Neural cell (in vitro differentiated cells): ENCODE measurements at regions not wholly inside any gene's neighbourhood (a gene's known extent, or its start where the extent isn't known, plus 50 kb on each side); places are given as distances from the start of the nearest gene placed in this dataset.

Source experiments
- H2AFZ ChIP-seq: fragments of 200-600, 300-800 bp; sonication (generic), shearing (Covaris generic); 2 replicates; pipeline ENCODE4 v1.6.0; 2014; ENCODE audit warnings: low read depth, mild to moderate bottlenecking, antibody characterized with exemption, low read length, moderate library complexity
- H3F3A ChIP-seq: fragments of 200-600 bp; shearing (Covaris generic); 2 replicates; pipeline ENCODE4 v1.6.1; 2016; ENCODE audit warnings: mild to moderate bottlenecking, moderate library complexity, mixed read lengths, antibody characterized with exemption, low read length; ENCODE audit not compliant: insufficient read depth, poor library complexity, severe bottlenecking
- H3K27ac ChIP-seq: fragments of 200-600, 300-800 bp; sonication (generic), shearing (Covaris generic); 2 replicates; pipeline ENCODE4 v1.5.1; 2014; ENCODE audit warnings: mild to moderate bottlenecking, low read length, moderate library complexity
- H3K27me3 ChIP-seq: fragments of 300-800, 200-600 bp; sonication (generic), shearing (Covaris generic); 2 replicates; pipeline ENCODE4 v1.6.0; 2014; ENCODE audit warnings: mild to moderate bottlenecking, low read depth, low read length, moderate library complexity; ENCODE audit not compliant: insufficient read depth
- H3K36me3 ChIP-seq: fragments of 300-800, 200-600 bp; sonication (generic), shearing (Covaris generic); 2 replicates; pipeline ENCODE4 v1.5.1; 2014; ENCODE audit warnings: mild to moderate bottlenecking, antibody characterized with exemption, low read length, moderate library complexity; ENCODE audit not compliant: insufficient read depth
- H3K4me2 ChIP-seq: fragments of 300-800, 200-600 bp; sonication (generic), shearing (Covaris generic); 2 replicates; pipeline ENCODE4 v1.6.0; 2014; ENCODE audit warnings: mild to moderate bottlenecking, low read length
- H3K4me3 ChIP-seq: fragments of 300-800, 200-600 bp; sonication (generic), shearing (Covaris generic); 2 replicates; pipeline ENCODE4 v1.5.1; 2014; ENCODE audit warnings: mild to moderate bottlenecking, low read length, moderate library complexity
- H3K79me2 ChIP-seq: fragments of 200-600 bp; shearing (Covaris generic); replicated peaks from 2 replicates; pipeline ENCODE4 v1.6.0; 2014; ENCODE audit warnings: mild to moderate bottlenecking, low read length, moderate library complexity; ENCODE audit not compliant: insufficient read depth
- H3K9ac ChIP-seq: fragments of 300-800, 200-600 bp; sonication (generic), shearing (Covaris generic); 2 replicates; pipeline ENCODE4 v1.6.1; 2016; ENCODE audit warnings: mild to moderate bottlenecking, low read length, mixed read lengths
- H3K9me2 ChIP-seq: fragments of 200-600 bp; shearing (Covaris generic); 2 replicates; pipeline ENCODE4 v1.6.1; 2016; ENCODE audit warnings: mild to moderate bottlenecking, low read length, mixed read lengths; ENCODE audit not compliant: insufficient read depth
- H3K9me3 ChIP-seq: fragments of 200-600, 300-800 bp; sonication (generic), shearing (Covaris generic); 2 replicates; pipeline ENCODE4 v1.6.1; 2016; ENCODE audit warnings: mild to moderate bottlenecking, mixed run types, low read length, moderate library complexity, mixed read lengths
- H4K20me1 ChIP-seq: fragments of 200-600 bp; shearing (Covaris generic); 2 replicates; pipeline ENCODE4 v1.6.1; 2016; ENCODE audit warnings: mild to moderate bottlenecking, mixed run types; ENCODE audit not compliant: insufficient read depth
- CTCF ChIP-seq: fragments of 450-650 bp; IDR thresholded peaks from 2 replicates; pipeline ENCODE4 v1.5.1; 2014; ENCODE audit warnings: antibody characterized with exemption, mild to moderate bottlenecking, moderate library complexity; ENCODE audit not compliant: poor library complexity, severe bottlenecking
- EP300 ChIP-seq: fragments of 450-650 bp; conservative IDR thresholded peaks from 2 replicates; pipeline ENCODE4 v1.6.1; 2014; ENCODE audit warnings: antibody characterized with exemption, mild to moderate bottlenecking, moderate library complexity; ENCODE audit not compliant: poor library complexity, severe bottlenecking
- EZH2 ChIP-seq: fragments of 200-600, 300-800 bp; shearing (Covaris generic), sonication (generic); IDR thresholded peaks from 2 replicates; pipeline ENCODE4 v1.6.1; 2014; ENCODE audit warnings: antibody characterized with exemption, low read length, borderline replicate concordance, mild to moderate bottlenecking; ENCODE audit not compliant: insufficient read depth, poor library complexity, severe bottlenecking
- MXI1 ChIP-seq: fragments of 450-650 bp; conservative IDR thresholded peaks from 2 replicates; pipeline ENCODE4 v1.6.1; 2014; ENCODE audit warnings: antibody characterized with exemption, mild to moderate bottlenecking; ENCODE audit not compliant: poor library complexity, severe bottlenecking
- POLR2AphosphoS5 ChIP-seq: IDR thresholded peaks from 2 replicates; pipeline ENCODE4 v1.6.1; 2012
- RAD21 ChIP-seq: fragments of 450-650 bp; conservative IDR thresholded peaks from 2 replicates; pipeline ENCODE4 v1.6.1; 2014; ENCODE audit warnings: antibody characterized with exemption, mild to moderate bottlenecking, moderate library complexity
- REST ChIP-seq: IDR thresholded peaks from 2 replicates; pipeline ENCODE4 v1.6.1; 2012; ENCODE audit warnings: borderline replicate concordance
- SMC3 ChIP-seq: fragments of 450-650 bp; conservative IDR thresholded peaks from 2 replicates; pipeline ENCODE4 v1.6.1; 2014; ENCODE audit warnings: antibody characterized with exemption, mild to moderate bottlenecking, moderate library complexity; ENCODE audit not compliant: poor library complexity
- TAF1 ChIP-seq: IDR thresholded peaks from 2 replicates; pipeline ENCODE4 v1.6.1; 2012; ENCODE audit warnings: low read depth

GRCh38 chr10:132475086-132475485 lies 62.5 kb upstream of the INPP5A start:
- Histone ChIP-seq H3K4me3 (no peak overlapping the region), H3K27ac (no peak overlapping the region), H3K9me3 (no peaks in the 10 kb centered on the region), H3K79me2 (no peaks in the 10 kb centered on the region), H3K27me3 (no peaks in the 10 kb centered on the region), H3K36me3 (no peaks in the 10 kb centered on the region), H2AFZ (no peak overlapping the region), H4K20me1 (no peaks in the 10 kb centered on the region), H3F3A (no peaks in the 10 kb centered on the region), H3K4me2 (no peak overlapping the region), H3K9me2 (no peaks in the 10 kb centered on the region), H3K9ac (no peak overlapping the region)
- TF ChIP-seq CTCF (no peak), SMC3 (no peak), REST (no peak), EP300 (no peak), TAF1 (no peak), MXI1 (no peak), POLR2AphosphoS5 (no peak), RAD21 (no peak), EZH2 (no peak)

- Histone ChIP-seq H3K27me3 (no peaks in the 10 kb centered on the region), H2AFZ (no peak overlapping the region), H3K9me3 (no peaks in the 10 kb centered on the region), H3K9ac (no peak overlapping the region), H3K4me3 (no peak overlapping the region), H3K4me2 (no peak overlapping the region), H4K20me1 (no peaks in the 10 kb centered on the region), H3K79me2 (no peaks in the 10 kb centered on the region), H3F3A (no peaks in the 10 kb centered on the region), H3K9me2 (no peaks in the 10 kb centered on the region), H3K27ac (no peak overlapping the region), H3K36me3 (no peaks in the 10 kb centered on the region)
- no peak for TF ChIP-seq SMC3
- no peak for TF ChIP-seq MXI1
- no peak for TF ChIP-seq REST
- TF ChIP-seq EZH2, result no peak
- no peak for TF ChIP-seq EP300
- no peak for TF ChIP-seq TAF1
- TF ChIP-seq RAD21, result no peak
- no peak for TF ChIP-seq POLR2AphosphoS5
- TF ChIP-seq CTCF, result no peak
Observed at GRCh38 chr10:132476146-132477065, 61.2 kb upstream of the INPP5A start.
